ENCODE measurements at regions not wholly inside any gene's neighbourhood (a gene's known extent, or its start where the extent isn't known, plus 50 kb on each side); places are given as distances from the start of the nearest gene placed in this dataset.

- TF ChIP-seq REST (IDR thresholded peaks at IDR 0.05; ENCODE audit: insufficient read depth in 1 of 2, low read depth in 2 of 2, low read length in 2 of 2) (no peak), TAF1 (IDR thresholded peaks at IDR 0.05; ENCODE audit: borderline replicate concordance, insufficient read depth, low read length) (no peak), POLR2AphosphoS5 (IDR thresholded peaks at IDR 0.05; ENCODE audit: low read depth, low read length) (no peak), SIN3A (IDR thresholded peaks at IDR 0.05; ENCODE audit: borderline replicate concordance, insufficient read depth, low read length) (no peak)
Observed at GRCh38 chr7:45363669-45364068, 206.1 kb downstream of the RAMP3 start.
